Fibroblast of upper back skin (primary cell): ENCODE measurements at regions not wholly inside any gene's neighbourhood (a gene's known extent, or its start where the extent isn't known, plus 50 kb on each side); places are given as distances from the start of the nearest gene placed in this dataset.
"Not testable (repeated sequence)": the region's sequence is repeated elsewhere in the genome, so short reads cannot be mapped to it uniquely, and the experiment has no call there.

ENCODE experiments used
- DNase-seq: peaks from one replicate; pipeline ENCODE4 v3.0.0-alpha.2; 2013

DNA sequence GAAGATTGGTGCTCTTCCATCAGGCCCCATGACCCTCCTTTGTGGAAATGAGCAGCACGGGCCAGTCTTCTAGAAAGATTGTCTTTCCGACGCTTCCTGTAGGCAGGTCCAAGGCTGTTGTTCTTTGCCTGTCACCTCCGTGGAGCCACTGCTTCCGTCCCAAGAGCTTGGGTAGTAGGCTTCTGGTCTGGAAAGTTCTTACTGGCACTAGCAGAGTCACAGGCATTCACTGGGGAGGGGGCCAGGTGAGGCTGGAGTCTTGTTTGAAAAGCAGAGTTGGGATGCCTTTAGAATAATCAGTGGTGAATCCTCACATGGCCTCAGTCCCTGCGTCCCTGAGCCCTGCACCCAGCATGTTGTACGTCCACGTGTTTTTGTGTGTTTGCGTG lies 76.2 kb upstream of the ADPGK start:
- DNase-seq = no peak

- DNase-seq = no peak
Observed at GRCh38 chr15:72859017-72859756, 75.6 kb upstream of the ADPGK start.

DNA sequence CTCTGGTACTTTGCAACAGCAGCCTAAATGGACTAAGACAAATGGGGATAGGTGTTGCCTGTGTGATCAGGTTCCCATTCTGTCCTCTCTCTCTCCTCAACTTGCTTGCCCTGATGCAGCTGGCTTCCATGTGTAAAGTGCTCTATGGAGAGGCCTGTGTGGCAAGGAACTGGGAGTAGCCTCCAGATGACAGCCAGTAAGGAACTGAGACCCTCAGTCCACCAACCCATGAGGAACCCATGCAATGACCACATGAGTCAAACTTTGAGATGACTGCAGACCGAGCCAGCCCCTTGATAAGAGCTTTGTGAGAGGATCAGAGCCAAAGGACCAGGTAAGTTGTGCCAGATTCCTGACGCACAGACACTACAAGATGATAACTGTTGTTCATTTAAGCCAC lies 74.6 kb upstream of the ADPGK start:
- DNase-seq = no peak

- no peak for DNase-seq
Observed at GRCh38 chr15:72857331-72858063, 73.9 kb upstream of the ADPGK start.

DNA sequence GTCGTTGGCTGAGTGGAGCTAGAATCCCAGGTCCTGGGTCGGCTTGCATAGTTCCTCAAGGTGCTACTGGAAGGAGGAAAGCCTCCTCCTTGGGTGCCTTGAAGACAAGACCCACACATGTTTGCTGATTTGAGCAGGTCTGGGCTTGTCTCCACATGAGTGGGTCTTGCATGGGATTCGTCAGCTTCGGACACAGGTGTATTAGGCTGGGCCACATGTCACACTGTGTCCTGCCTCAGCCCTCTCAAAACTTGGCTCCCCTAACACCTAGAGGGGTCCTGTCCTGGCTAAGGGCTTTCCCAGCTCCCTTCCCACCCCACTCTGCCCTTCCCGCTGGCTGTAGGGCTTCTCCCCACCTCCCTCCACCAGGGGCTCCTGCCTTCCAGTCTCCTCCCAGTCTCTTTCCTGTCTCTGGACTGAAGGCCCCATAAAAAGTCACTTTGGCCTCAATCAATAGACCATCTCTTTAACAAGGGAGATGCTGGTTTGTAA lies 73.0 kb upstream of the ADPGK start:
- no peak for DNase-seq

DNA sequence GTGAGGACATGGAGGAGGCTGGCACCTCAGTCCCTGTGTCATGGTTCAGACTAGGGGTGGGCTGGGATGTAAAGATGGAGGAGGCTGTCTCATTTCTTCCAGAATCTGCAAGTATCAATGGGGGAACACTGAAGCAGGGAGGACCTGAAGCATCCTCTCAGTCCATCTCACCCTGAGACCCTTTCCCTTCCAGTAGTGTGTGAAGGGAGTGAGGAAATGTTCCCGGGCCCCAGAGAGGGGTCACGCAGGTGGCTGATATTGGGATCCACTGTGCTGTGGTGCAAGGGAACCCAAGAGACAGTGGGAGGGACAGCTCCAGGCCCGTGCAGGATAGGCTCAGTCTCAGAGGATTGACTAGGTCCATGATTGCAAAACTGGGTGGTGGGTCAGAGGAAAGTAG lies 72.2 kb upstream of the ADPGK start:
- DNase-seq = no peak

- DNase-seq = peak; percentile 9
Observed at GRCh38 chr15:72852273-72852672, 68.7 kb upstream of the ADPGK start.

- DNase-seq = no peak
Observed at GRCh38 chr15:72851586-72851985, 68.0 kb upstream of the ADPGK start.

- no peak for DNase-seq
Observed at GRCh38 chr15:72850833-72851232, 67.3 kb upstream of the ADPGK start.

- DNase-seq = no peak
Observed at GRCh38 chr15:72847806-72848205, 64.2 kb upstream of the ADPGK start.

GRCh38 chr15:72847033-72847432 lies 63.5 kb upstream of the ADPGK start:
- no peak for DNase-seq

GRCh38 chr15:72845981-72846383 lies 62.4 kb upstream of the ADPGK start:
- peak; percentile 41 for DNase-seq

DNA sequence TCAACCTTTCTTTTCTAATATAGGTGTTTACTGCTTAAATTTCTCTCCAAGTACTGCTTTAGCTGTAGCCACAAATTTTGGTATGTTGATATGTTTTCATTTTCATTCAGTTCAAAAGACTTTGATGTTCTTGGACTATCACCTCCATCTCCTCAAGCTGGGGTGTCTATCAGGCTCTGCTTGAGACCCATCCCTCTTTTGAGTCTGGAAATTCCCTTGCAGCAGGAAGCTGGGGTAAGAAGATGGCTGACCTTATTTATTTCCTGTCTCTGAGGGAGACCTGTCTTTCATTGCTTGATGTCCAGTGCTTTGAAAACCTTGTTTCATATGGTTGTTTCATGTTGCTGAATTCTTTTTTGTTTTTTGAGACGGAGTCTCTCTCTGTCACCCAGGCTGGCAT lies 60.5 kb upstream of the ADPGK start:
- no peak for DNase-seq

DNA sequence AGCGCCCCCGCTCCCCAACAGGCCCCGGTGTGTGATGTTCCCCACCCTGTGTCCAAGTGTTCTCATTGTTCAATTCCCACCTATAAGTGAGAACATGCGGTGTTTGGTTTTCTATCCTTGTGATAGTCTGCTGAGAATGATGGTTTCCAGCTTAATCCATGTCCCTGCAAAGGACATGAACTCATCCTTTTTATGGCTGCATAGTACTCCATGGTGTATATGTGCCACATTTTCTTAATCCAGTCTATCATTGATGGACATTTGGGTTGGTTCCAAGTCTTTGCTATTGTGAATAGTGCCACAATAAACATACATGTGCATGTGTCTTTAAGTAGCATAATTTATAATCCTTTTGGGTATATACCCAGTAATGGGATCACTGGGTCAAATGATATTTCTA lies 59.8 kb upstream of the ADPGK start:
- not testable (repeated sequence) for DNase-seq

DNA sequence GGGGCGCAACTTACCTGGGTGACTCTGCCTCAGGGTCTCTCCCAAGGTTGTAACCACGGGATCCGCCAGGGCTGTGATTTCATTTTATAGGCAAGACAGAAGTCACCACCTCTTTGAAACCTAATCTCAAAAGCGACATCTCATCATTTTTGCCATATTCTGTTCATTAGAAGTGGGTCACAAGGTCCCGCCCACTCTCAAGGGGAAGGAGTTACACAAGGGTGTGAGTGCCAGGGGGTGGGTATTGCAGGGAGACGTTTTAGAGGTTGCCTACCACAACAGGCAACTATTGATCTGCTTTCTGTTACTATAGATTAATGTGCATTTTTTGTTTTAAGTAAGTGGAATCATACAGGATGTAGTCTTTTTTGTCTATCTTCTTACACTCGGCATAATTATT lies 56.6 kb upstream of the ADPGK start:
- DNase-seq = no peak

DNA sequence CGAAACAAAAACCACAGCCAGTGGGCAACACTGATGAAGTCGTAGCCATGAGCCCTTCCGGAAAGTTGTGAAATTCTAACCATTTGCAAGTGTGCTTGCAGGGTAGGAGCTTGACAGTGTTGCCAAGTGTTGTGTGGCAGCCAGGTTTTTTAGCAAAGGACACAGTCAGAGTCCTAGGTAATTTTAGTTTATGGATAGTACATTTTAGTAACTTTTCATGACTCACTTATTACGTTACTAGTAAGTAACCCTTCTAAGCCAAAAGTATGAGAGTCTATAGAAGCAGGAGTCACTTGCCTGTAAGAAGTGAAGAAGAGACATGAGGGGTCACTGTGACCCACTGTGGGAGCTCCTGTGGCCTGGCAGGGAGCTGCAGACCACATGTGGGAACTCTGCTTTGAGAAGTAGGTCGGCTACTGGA lies 54.8 kb upstream of the ADPGK start:
- peak; percentile 26 for DNase-seq

DNA sequence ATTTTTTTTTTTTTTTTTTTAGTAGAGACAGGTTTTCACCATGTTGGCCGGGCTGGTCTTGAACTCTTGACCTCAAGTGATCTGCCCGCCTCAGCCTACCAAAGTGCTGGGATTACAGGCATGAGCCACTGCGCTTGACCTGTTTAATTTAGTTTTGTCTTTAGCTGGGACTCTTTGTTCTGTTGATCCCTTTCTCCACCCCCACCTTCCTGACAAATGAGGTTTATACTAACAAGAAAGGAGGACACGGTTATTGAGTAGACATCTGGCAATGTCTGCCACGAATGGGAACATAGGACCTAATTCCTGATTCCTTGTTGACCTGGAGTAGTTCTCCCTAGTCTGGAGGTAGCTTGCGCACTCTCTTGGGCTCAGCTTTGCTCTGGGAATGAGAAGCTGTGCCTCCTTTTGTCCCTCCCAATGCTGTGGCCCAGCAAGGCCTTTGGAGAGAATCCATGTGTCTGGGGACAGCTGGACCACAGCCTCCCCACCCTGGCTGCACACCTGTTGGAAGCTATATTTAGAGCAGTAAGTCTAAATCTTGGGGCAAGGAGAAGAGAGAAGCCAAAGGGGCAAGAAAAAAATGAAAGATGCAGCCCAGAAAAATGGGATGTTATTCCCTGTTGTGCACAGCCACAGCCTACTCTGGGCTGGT lies 53.2 kb upstream of the ADPGK start:
- DNase-seq = no peak

DNA sequence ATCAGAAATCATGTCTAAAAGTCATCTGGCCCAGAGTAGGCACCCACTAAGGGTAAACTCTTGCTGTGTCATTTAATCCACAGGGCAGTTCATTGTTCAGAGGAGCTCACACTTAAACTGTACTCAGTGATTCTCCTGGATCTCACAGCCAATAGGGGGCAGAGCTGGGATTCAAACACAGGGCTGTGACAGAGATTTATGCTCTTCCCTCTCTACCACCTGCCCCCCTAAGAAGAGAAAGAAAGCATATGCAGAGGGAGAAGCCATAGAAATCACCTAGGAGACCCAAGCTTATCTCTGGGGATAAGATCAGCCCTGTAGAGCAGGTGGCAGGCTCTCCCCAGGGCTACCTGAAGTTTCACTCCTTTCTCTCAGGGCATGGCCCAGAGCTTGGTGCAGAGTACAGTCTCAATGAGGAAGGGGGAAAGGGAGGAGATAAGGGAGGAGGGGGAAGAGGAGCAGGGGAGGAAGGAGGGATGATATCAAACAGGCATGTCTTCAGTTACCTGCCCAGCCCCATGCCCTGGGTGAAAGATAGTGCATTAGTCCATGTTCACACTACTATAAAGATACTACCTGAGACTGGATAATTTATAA lies 51.8 kb upstream of the ADPGK start:
- DNase-seq = no peak

GRCh38 chr15:72833561-72833960 lies 50.0 kb upstream of the ADPGK start:
- no peak for DNase-seq
